ENCODE measurements at regions not wholly inside any gene's neighbourhood (a gene's known extent, or its start where the extent isn't known, plus 50 kb on each side); places are given as distances from the start of the nearest gene placed in this dataset.

- DNase-seq (ENCODE audit: low read depth): no peak
These were observed 61.6 kb upstream of the OR4E1 start for GRCh38 chr14:21735200-21735599.

GRCh38 chr14:21734457-21735074, 60.9 kb upstream of the OR4E1 start:
- DNase-seq (ENCODE audit: low read depth): peak; percentile 11

GRCh38 chr14:21729703-21730233, 56.1 kb upstream of the OR4E1 start:
- DNase-seq (ENCODE audit: low read depth): no peak

- DNase-seq (ENCODE audit: low read depth): no peak
These were observed 51.6 kb upstream of the OR4E1 start for GRCh38 chr14:21725250-21725649.

GRCh38 chr14:21724090-21724973, 50.7 kb upstream of the OR4E1 start:
- no peak for DNase-seq (ENCODE audit: low read depth)

GRCh38 chr14:21723431-21724045, 49.9 kb upstream of the OR4E1 start:
- DNase-seq (ENCODE audit: low read depth): no peak
